GM19397 (cell line): ENCODE measurements at regions not wholly inside any gene's neighbourhood (a gene's known extent, or its start where the extent isn't known, plus 50 kb on each side); places are given as distances from the start of the nearest gene placed in this dataset.
"Not testable (repeated sequence)": the region's sequence is repeated elsewhere in the genome, so short reads cannot be mapped to it uniquely, and the experiment has no call there.

Experiments
- ATAC-seq: cut with Tn5 transposase; IDR thresholded peaks from one replicate; pipeline ENCODE4 v1.9.1; 2021; ENCODE audit warnings: mild to moderate bottlenecking, moderate library complexity; ENCODE audit not compliant: unreplicated experiment

- ATAC-seq: no peak
Measured at GRCh38 chr2:8253781-8254180, 428.1 kb upstream of the ID2 start.

- ATAC-seq: not testable (repeated sequence)
Measured at GRCh38 chr2:8254214-8254613, 427.6 kb upstream of the ID2 start.

GRCh38 chr2:8254791-8255447 is 426.9 kb upstream of the ID2 start:
- no peak for ATAC-seq

- no peak for ATAC-seq
Measured at GRCh38 chr2:8255448-8255800, 426.4 kb upstream of the ID2 start.

GRCh38 chr2:8256905-8257304 is 425.0 kb upstream of the ID2 start:
- ATAC-seq: no peak

GRCh38 chr2:8257502-8257901 is 424.4 kb upstream of the ID2 start:
- no peak for ATAC-seq

GRCh38 chr2:8258406-8258805 is 423.4 kb upstream of the ID2 start:
- ATAC-seq: no peak

GRCh38 chr2:8259106-8259840 is 422.6 kb upstream of the ID2 start:
- ATAC-seq: no peak

- no peak for ATAC-seq
Measured at GRCh38 chr2:8259841-8260178, 422.0 kb upstream of the ID2 start.

GRCh38 chr2:8260213-8260612 is 421.6 kb upstream of the ID2 start:
- ATAC-seq: no peak

- ATAC-seq: no peak
Measured at GRCh38 chr2:8263901-8264300, 418.0 kb upstream of the ID2 start.

- no peak for ATAC-seq
Measured at GRCh38 chr2:8264981-8265380, 416.9 kb upstream of the ID2 start.

- no peak for ATAC-seq
Measured at GRCh38 chr2:8265476-8266226, 416.2 kb upstream of the ID2 start.

- ATAC-seq: no peak
Measured at GRCh38 chr2:8266563-8266962, 415.3 kb upstream of the ID2 start.

- ATAC-seq: no peak
Measured at GRCh38 chr2:8267048-8267447, 414.8 kb upstream of the ID2 start.

- no peak for ATAC-seq
Measured at GRCh38 chr2:8267721-8268120, 414.1 kb upstream of the ID2 start.

GRCh38 chr2:8268172-8268783 is 413.6 kb upstream of the ID2 start:
- ATAC-seq: no peak

- ATAC-seq: no peak
Measured at GRCh38 chr2:8270699-8271098, 411.2 kb upstream of the ID2 start.

GRCh38 chr2:8271461-8271860 is 410.4 kb upstream of the ID2 start:
- no peak for ATAC-seq

- ATAC-seq: no peak
Measured at GRCh38 chr2:8276026-8276425, 405.8 kb upstream of the ID2 start.

- no peak for ATAC-seq
Measured at GRCh38 chr2:8277921-8278571, 403.8 kb upstream of the ID2 start.
